ENCODE measurements at regions not wholly inside any gene's neighbourhood (a gene's known extent, or its start where the extent isn't known, plus 50 kb on each side); places are given as distances from the start of the nearest gene placed in this dataset.

- Histone ChIP-seq H3K4me1 (ENCODE audit: control insufficient read depth in 5 of 5, insufficient read depth in 5 of 5, low read length in 5 of 5) (peaks cover 0 to 32% (median 0%) of the 10 kb centered on the region in 5 donors), H3K36me3 (ENCODE audit: control insufficient read depth in 4 of 4, insufficient read depth in 4 of 4, low read length in 4 of 4) (no peaks in the 10 kb centered on the region), H3K9me3 (ENCODE audit: control insufficient read depth in 4 of 4, insufficient read depth in 3 of 4, low read length in 3 of 4) (no peaks in the 10 kb centered on the region), H3K27ac (ENCODE audit: low read depth in 1 of 2, low read length in 1 of 2) (no peak overlapping the region), H3K27me3 (ENCODE audit: control insufficient read depth in 3 of 3, insufficient read depth in 3 of 3, low read length in 2 of 3) (no peaks in the 10 kb centered on the region), H3K4me3 (no peak overlapping the region), H3K9ac (ENCODE audit: insufficient read depth in 1 of 2, low read length in 2 of 2) (no peak overlapping the region)
- ATAC-seq (ENCODE audit: insufficient read depth, low FRiP score) (no peak), DNase-seq (peak in 2 of 3 donors; percentile 38 to 64)
- TF ChIP-seq CTCF (IDR thresholded peaks at IDR 0.05; ENCODE audit: control extremely low read depth, extremely low read depth): no peak
Measured at GRCh38 chr5:152622628-152623027, 217.5 kb upstream of the NMUR2 start.

GRCh38 chr5:152623951-152624350, 218.9 kb upstream of the NMUR2 start:
- 66 to 67% methylated on average over 1 of the region's 1 CpG for WGBS, 2 donors
- H3K9ac ChIP-seq (ENCODE audit: insufficient read depth in 1 of 2, low read length in 2 of 2): no peak overlapping the region
- no peaks in the 10 kb centered on the region for H3K36me3 ChIP-seq (ENCODE audit: control insufficient read depth in 4 of 4, insufficient read depth in 4 of 4, low read length in 4 of 4)
- TF ChIP-seq CTCF (IDR thresholded peaks at IDR 0.05; ENCODE audit: control extremely low read depth, extremely low read depth): no peak
- ATAC-seq (ENCODE audit: insufficient read depth, low FRiP score): no peak
- no peak for DNase-seq
- no peaks in the 10 kb centered on the region for H3K9me3 ChIP-seq (ENCODE audit: control insufficient read depth in 4 of 4, insufficient read depth in 3 of 4, low read length in 3 of 4)
- no peak overlapping the region for H3K4me3 ChIP-seq
- no peaks in the 10 kb centered on the region for H3K27me3 ChIP-seq (ENCODE audit: control insufficient read depth in 3 of 3, insufficient read depth in 3 of 3, low read length in 2 of 3)
- no peak overlapping the region for H3K27ac ChIP-seq (ENCODE audit: low read depth in 1 of 2, low read length in 1 of 2)
- peaks cover 0 to 32% (median 0%) of the 10 kb centered on the region in 5 donors for H3K4me1 ChIP-seq (ENCODE audit: control insufficient read depth in 5 of 5, insufficient read depth in 5 of 5, low read length in 5 of 5)

GRCh38 chr5:152625696-152626095, 220.6 kb upstream of the NMUR2 start:
- Histone ChIP-seq H3K27ac (ENCODE audit: low read depth in 1 of 2, low read length in 1 of 2) (no peak overlapping the region), H3K36me3 (ENCODE audit: control insufficient read depth in 4 of 4, insufficient read depth in 4 of 4, low read length in 4 of 4) (no peaks in the 10 kb centered on the region), H3K27me3 (ENCODE audit: control insufficient read depth in 3 of 3, insufficient read depth in 3 of 3, low read length in 2 of 3) (no peaks in the 10 kb centered on the region), H3K9ac (ENCODE audit: insufficient read depth in 1 of 2, low read length in 2 of 2) (no peak overlapping the region), H3K4me3 (no peak overlapping the region), H3K4me1 (ENCODE audit: control insufficient read depth in 5 of 5, insufficient read depth in 5 of 5, low read length in 5 of 5) (peaks cover 0 to 24% (median 0%) of the 10 kb centered on the region in 5 donors), H3K9me3 (ENCODE audit: control insufficient read depth in 4 of 4, insufficient read depth in 3 of 4, low read length in 3 of 4) (no peaks in the 10 kb centered on the region)
- 75 to 79% methylated on average over 3 of the region's 3 CpGs for WGBS, 2 donors
- DNase-seq: no peak
- ATAC-seq (ENCODE audit: insufficient read depth, low FRiP score): no peak
- no peak for TF ChIP-seq CTCF (IDR thresholded peaks at IDR 0.05; ENCODE audit: control extremely low read depth, extremely low read depth)

GRCh38 chr5:152631221-152631620, 226.1 kb upstream of the NMUR2 start:
- peak in 1 of 3 donors; percentile 43 for DNase-seq
- no peaks in the 10 kb centered on the region for H3K36me3 ChIP-seq (ENCODE audit: control insufficient read depth in 4 of 4, insufficient read depth in 4 of 4, low read length in 4 of 4)
- no peaks in the 10 kb centered on the region for H3K9me3 ChIP-seq (ENCODE audit: control insufficient read depth in 4 of 4, insufficient read depth in 3 of 4, low read length in 3 of 4)
- TF ChIP-seq CTCF (IDR thresholded peaks at IDR 0.05; ENCODE audit: control extremely low read depth, extremely low read depth): no peak
- 62 to 78% methylated on average over 5 of the region's 5 CpGs for WGBS, 2 donors
- H3K27ac ChIP-seq (ENCODE audit: low read depth in 1 of 2, low read length in 1 of 2): no peak overlapping the region
- no peak for ATAC-seq (ENCODE audit: insufficient read depth, low FRiP score)
- no peak overlapping the region for H3K9ac ChIP-seq (ENCODE audit: insufficient read depth in 1 of 2, low read length in 2 of 2)
- H3K27me3 ChIP-seq (ENCODE audit: control insufficient read depth in 3 of 3, insufficient read depth in 3 of 3, low read length in 2 of 3): no peaks in the 10 kb centered on the region
- H3K4me3 ChIP-seq: no peak overlapping the region
- peaks cover 0 to 31% (median 9%) of the 10 kb centered on the region in 5 donors for H3K4me1 ChIP-seq (ENCODE audit: control insufficient read depth in 5 of 5, insufficient read depth in 5 of 5, low read length in 5 of 5)

Data from lung (tissue), 11 donors.